ENCODE measurements at regions not wholly inside any gene's neighbourhood (a gene's known extent, or its start where the extent isn't known, plus 50 kb on each side); places are given as distances from the start of the nearest gene placed in this dataset.
A peak's percentile ranks its signal among the peaks of the same experiment; 100 is the strongest.

DNA sequence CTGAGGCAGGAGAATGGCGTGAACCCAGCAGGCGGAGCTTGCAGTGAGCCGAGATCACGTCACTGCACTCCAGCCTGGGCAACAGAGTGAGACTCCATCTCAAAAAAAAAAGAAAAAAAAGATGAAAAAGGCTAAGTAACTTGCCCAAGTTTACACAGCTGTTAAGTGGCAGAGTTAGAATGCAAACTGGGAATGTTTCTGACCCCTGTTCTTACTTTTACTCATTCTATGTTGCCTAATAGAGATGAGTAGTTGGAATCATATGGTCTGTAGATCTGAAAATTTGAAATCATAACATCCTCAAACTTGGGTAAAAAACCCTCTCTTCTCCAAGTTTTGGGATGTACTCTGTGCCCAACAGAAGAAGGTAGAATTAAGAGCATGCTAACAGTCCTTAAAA is 235.8 kb upstream of the RFC3 start:
- H3K27me3 Mint-ChIP-seq (ENCODE audit: low read depth), result no peaks in the 10 kb centered on the region
- peaks cover 0 to 4% of the 10 kb centered on the region in 2 donors for H3K36me3 Mint-ChIP-seq (ENCODE audit: insufficient read depth in 2 of 2)
- ATAC-seq (replicated peaks in 1 of 2) (no peak), DNase-seq (no peak)
- no peak overlapping the region for H3K27ac Mint-ChIP-seq
- no peak overlapping the region for H3K4me3 Mint-ChIP-seq
- no peaks in the 10 kb centered on the region for H3K4me1 Mint-ChIP-seq (ENCODE audit: low read depth)
- peaks cover 0 to 3% of the 10 kb centered on the region in 2 donors for H3K9me3 Mint-ChIP-seq

DNA sequence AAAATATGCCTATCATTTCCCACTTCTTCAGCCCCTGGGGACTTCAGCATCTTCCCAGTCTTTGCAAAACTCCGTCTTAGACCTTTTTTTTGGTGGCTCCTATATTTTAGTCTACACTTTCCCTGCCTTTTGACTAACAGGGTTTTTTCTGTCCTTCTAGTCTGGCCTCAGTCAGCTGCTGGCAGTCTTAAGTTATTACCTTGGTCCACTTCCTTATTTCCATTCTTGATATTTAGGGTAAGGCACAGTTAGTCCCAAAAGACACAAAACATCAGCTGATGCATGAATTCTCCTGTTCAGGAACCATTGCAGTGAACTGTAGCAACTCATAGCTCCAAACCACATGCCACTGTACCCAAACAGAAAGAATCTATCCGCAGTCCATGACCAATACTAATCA is 234.6 kb upstream of the RFC3 start:
- peaks cover 0 to 3% of the 10 kb centered on the region in 2 donors for H3K9me3 Mint-ChIP-seq
- H3K4me1 Mint-ChIP-seq (ENCODE audit: low read depth), result no peaks in the 10 kb centered on the region
- no peak overlapping the region for H3K4me3 Mint-ChIP-seq
- H3K36me3 Mint-ChIP-seq (ENCODE audit: insufficient read depth in 2 of 2), result peaks cover 0 to 4% of the 10 kb centered on the region in 2 donors
- H3K27me3 Mint-ChIP-seq (ENCODE audit: low read depth), result no peaks in the 10 kb centered on the region
- DNase-seq (no peak), ATAC-seq (replicated peaks in 1 of 2) (no peak)
- peak overlapping the region; percentile 17 for H3K27ac Mint-ChIP-seq

DNA sequence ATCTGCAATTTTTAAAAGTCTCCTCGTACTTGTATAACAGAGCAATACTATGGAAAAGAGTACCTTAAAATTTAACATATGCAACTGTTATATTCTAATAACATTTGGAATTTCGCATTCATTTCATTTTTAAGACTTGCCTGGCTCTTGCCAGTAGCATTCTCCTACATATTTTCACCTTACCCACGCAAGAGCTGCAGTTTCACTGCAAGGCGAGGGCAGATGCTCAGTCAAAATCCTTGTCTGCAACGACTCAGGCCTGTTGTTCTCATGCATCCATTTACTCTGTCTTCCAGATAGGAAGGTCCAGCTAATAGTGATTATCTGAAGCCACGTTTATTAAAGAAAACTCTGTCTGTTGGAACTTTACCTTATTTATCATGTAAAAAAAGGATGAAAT is 227.0 kb upstream of the RFC3 start:
- Mint-ChIP-seq H3K27ac (no peak overlapping the region), H3K9me3 (no peaks in the 10 kb centered on the region), H3K4me1 (ENCODE audit: low read depth) (no peaks in the 10 kb centered on the region), H3K36me3 (ENCODE audit: insufficient read depth in 2 of 2) (no peaks in the 10 kb centered on the region), H3K27me3 (ENCODE audit: low read depth) (no peaks in the 10 kb centered on the region), H3K4me3 (no peak overlapping the region)
- no peak for ATAC-seq (replicated peaks in 1 of 2)
- no peak for DNase-seq

DNA sequence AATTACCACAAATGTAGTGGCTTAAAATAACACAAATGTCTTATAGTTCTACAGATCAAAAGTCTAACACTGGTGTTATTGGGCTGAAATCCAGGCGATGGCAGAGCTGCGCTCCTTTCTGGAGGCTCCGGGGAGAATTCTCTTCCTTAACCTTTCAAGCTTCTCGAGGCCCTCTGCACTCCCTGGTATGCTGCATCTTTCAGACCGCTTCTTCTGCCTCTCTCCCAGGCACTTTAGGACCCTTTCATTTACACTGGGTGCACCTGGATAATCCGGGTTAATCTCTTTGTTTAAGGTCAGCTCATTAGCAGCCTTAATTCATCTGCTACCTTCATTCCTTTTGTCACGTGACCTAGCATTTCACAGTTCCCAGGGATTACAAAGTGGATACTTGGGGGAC is 211.3 kb upstream of the RFC3 start:
- Mint-ChIP-seq H3K27ac (no peak overlapping the region), H3K4me3 (no peak overlapping the region), H3K9me3 (peaks cover 2 to 8% of the 10 kb centered on the region in 2 donors), H3K36me3 (ENCODE audit: insufficient read depth in 2 of 2) (peaks cover 7 to 8% of the 10 kb centered on the region in 2 donors), H3K27me3 (ENCODE audit: low read depth) (peaks cover 6% of the 10 kb centered on the region), H3K4me1 (ENCODE audit: low read depth) (peaks cover 19% of the 10 kb centered on the region)
- ATAC-seq (replicated peaks in 1 of 2) (no peak), DNase-seq (no peak)

DNA sequence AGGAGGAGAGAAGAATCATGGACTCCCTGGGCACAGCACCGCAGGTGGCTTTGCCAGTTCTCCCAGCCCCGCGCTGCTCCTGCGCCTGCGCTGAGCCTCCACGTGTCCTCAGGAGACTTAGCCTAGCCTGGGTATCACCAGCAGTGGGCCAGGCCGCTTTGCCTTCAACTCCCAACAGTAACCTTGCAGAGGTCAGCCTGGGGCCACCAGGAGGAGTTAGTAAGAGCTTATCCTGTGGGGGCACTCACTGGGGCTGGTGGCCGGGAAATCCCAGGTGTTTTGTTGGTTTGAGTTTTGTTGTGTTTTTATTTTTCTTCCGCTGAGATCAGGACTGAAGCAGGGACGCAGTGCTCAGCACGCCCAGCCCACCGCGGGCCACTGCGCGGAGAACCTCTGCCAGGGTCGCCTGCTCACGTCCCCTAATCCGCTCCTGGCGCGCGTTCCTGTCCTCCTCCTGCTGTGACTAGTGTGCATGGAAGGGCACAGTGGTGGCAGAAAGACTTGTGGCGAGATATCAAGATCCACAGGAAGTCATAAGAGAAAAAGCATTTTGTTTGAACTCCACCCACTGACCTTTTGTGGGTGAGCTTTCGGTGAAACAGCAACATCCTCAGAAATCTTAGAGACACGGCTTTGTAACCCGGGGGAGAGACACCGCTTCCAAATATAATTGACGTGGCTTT is 207.4 kb upstream of the RFC3 start:
- peak overlapping the region; percentile 65 for H3K27ac Mint-ChIP-seq

DNA sequence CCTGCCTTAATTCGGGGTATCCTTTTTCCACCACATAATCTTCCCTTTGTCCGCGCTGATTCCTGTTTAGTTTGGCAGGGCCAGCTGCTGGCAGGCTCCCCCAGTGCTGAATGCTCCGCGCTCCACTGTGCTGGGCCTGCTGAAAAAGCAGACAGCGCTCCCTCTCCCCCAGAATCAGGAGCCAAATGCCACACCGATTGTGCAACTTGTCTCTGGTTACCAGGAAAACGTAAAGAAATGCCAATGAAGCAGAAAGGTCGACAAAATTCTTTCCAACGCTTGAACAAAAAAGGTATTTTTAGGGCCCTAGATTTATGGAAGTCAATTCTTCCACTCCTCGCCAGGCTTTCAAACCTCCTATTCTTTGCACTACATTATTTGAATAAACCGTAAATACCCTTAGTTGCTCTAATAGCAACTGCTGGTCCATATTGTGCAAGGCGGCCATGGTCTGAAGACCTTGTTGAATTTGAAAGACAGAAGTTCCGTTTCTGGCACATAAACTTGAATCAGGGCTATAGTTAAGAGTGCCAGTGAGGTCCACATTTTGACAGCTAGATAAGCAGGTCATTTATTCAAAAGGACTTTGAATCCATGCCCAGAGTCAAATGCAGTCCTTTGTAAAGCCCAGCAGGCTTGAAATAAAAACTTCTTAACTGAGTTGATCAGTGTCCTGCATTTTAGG is 206.7 kb upstream of the RFC3 start:
- DNase-seq (no peak), ATAC-seq (replicated peaks in 1 of 2) (peak in 1 of 2 donors; percentile 3)
- H3K4me1 Mint-ChIP-seq (ENCODE audit: low read depth), result peaks cover 46% of the 10 kb centered on the region
- H3K27me3 Mint-ChIP-seq (ENCODE audit: low read depth), result no peaks in the 10 kb centered on the region
- peak overlapping the region; percentile 65 for H3K27ac Mint-ChIP-seq
- H3K9me3 Mint-ChIP-seq, result peaks cover 0 to 1% of the 10 kb centered on the region in 2 donors
- H3K4me3 Mint-ChIP-seq, result peak overlapping the region; percentile 78 to 82
- no peaks in the 10 kb centered on the region for H3K36me3 Mint-ChIP-seq (ENCODE audit: insufficient read depth in 2 of 2)

More for the DNA sequence above, 207.4 kb upstream of the RFC3 start:
- peak; percentile 53 to 68 for ATAC-seq (replicated peaks in 1 of 2)
- no peaks in the 10 kb centered on the region for H3K27me3 Mint-ChIP-seq (ENCODE audit: low read depth)
- peaks cover 46% of the 10 kb centered on the region for H3K4me1 Mint-ChIP-seq (ENCODE audit: low read depth)
- peaks cover 0 to 1% of the 10 kb centered on the region in 2 donors for H3K9me3 Mint-ChIP-seq
- peak overlapping the region; percentile 78 to 82 for H3K4me3 Mint-ChIP-seq
- peaks cover 0 to 2% of the 10 kb centered on the region in 2 donors for H3K36me3 Mint-ChIP-seq (ENCODE audit: insufficient read depth in 2 of 2)
- DNase-seq, result peak; percentile 59 to 74

DNA sequence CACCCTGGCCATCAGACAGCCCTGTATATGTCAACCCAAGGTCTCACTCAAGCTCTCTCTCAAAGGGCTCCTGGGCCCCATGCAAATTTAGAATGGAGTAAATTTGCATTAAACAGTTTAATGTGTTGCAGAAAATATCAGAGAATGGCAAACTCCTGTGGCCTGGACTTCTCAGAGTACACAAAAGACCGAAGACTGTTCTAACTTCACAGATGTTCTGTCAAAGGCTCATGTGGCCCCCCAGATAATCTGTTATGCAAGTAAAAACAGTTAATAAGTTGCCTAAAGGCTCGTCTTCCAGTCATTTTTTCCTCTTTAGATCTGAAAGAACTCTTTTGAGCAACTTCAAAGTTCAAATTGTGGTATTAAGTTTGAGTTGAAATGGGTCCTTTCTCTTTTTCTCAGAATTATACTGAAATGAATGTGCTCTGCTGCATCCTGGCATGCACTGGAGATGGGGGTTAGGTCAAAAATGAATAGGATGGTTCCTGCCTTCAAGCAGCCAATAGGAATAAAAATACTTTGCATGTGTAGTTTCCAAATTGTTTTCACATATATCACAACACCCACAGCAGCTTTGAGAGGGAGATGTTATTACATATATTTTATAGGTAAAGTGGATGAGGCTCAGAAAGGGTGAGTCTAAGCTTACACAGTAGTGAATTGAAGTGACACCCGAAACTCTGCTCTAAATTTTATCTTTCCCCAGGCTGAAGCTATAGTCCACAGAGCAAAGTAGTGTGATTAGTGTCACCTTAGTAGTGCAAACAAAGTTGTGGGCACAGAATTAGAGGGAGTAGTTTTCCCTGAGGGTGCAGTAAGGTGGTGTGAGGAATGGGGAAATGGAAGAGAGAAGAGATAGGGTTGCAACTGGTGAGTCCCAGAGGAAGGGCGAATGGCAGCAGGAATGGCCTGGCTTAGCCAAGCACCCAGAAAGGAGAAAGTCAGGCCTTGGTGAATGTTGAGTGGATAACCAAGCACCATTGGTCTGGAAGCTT is 205.0 kb upstream of the RFC3 start:
- ATAC-seq (replicated peaks in 1 of 2), result peak; percentile 75 to 80
- peak; percentile 45 to 47 for DNase-seq
- H3K9me3 Mint-ChIP-seq, result peaks cover 0 to 1% of the 10 kb centered on the region in 2 donors
- H3K4me3 Mint-ChIP-seq, result peak overlapping the region; percentile 78 to 82
- no peaks in the 10 kb centered on the region for H3K36me3 Mint-ChIP-seq (ENCODE audit: insufficient read depth in 2 of 2)
- peak overlapping the region; percentile 52 for H3K27ac Mint-ChIP-seq
- peaks cover 46% of the 10 kb centered on the region for H3K4me1 Mint-ChIP-seq (ENCODE audit: low read depth)
- no peaks in the 10 kb centered on the region for H3K27me3 Mint-ChIP-seq (ENCODE audit: low read depth)

DNA sequence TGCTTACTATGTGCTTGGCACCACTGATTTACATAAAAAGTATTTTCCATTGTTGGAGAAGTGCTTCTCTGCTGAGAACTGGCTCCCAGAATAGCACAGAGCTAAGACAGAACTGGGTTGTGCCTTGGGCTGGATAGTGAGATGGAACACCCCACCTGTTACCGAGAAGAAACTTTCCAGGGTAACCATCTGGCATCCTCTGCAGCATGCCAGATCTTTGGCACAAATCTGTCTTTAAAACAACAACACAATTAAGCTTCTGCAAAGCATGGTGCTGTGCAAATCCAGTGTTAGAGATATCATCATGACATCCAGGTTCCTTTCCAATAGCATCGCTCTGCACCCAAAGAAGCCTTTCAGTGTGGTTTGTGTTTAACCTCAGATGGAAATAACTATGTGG is 202.5 kb upstream of the RFC3 start:
- H3K4me1 Mint-ChIP-seq (ENCODE audit: low read depth), result peaks cover 40% of the 10 kb centered on the region
- DNase-seq (no peak), ATAC-seq (replicated peaks in 1 of 2) (no peak)
- no peaks in the 10 kb centered on the region for H3K27me3 Mint-ChIP-seq (ENCODE audit: low read depth)
- H3K36me3 Mint-ChIP-seq (ENCODE audit: insufficient read depth in 2 of 2), result no peaks in the 10 kb centered on the region
- peaks cover 0 to 1% of the 10 kb centered on the region in 2 donors for H3K9me3 Mint-ChIP-seq
- no peak overlapping the region for H3K27ac Mint-ChIP-seq
- H3K4me3 Mint-ChIP-seq, result no peak overlapping the region

DNA sequence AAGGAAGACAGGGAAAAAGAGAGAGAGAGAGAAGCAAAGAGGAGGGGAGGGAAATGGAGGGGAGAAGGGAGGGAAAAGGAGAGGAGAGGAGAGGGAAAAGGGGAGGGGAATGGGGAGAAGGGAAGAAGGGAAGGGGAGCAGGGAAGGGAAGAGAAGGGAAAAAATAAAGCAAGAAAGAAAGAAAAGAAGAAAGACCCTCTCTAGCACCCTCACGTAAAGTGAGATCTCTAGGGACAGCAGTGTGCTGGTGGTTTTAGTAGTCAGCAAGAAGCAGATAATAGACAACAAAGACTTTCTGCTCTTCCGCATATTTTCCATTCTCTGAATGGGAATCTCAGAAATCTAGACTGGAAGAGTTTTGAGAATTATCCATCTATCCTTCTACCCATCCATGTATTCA is 201.8 kb upstream of the RFC3 start:
- no peak for DNase-seq
- ATAC-seq (replicated peaks in 1 of 2), result no peak
- no peaks in the 10 kb centered on the region for H3K36me3 Mint-ChIP-seq (ENCODE audit: insufficient read depth in 2 of 2)
- no peak overlapping the region for H3K4me3 Mint-ChIP-seq
- peaks cover 33% of the 10 kb centered on the region for H3K4me1 Mint-ChIP-seq (ENCODE audit: low read depth)
- no peaks in the 10 kb centered on the region for H3K27me3 Mint-ChIP-seq (ENCODE audit: low read depth)
- H3K27ac Mint-ChIP-seq, result no peak overlapping the region
- H3K9me3 Mint-ChIP-seq, result peaks cover 0 to 1% of the 10 kb centered on the region in 2 donors

DNA sequence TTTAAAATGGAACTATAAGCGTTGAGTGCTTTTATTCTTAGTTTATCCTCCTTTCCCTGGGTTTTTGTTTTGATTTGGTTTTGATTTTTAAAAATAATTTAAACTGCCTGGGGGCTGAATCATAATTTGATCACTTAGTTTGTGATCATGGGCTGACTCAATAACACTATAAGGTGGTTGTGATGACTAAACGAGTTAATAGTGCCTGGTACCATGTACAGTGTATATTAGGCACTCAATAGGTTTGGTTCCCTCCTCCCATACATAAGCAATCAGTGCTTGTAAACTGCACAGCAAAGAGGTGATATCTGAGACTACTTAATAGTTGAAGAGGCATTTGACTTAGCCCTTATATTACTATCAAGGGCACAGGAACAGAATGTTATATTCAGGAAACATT is 200.9 kb upstream of the RFC3 start:
- H3K27me3 Mint-ChIP-seq (ENCODE audit: low read depth), result no peaks in the 10 kb centered on the region
- peaks cover 23% of the 10 kb centered on the region for H3K4me1 Mint-ChIP-seq (ENCODE audit: low read depth)
- no peak overlapping the region for H3K4me3 Mint-ChIP-seq
- no peaks in the 10 kb centered on the region for H3K36me3 Mint-ChIP-seq (ENCODE audit: insufficient read depth in 2 of 2)
- H3K9me3 Mint-ChIP-seq, result peaks cover 0 to 1% of the 10 kb centered on the region in 2 donors
- no peak overlapping the region for H3K27ac Mint-ChIP-seq
- no peak for ATAC-seq (replicated peaks in 1 of 2)
- DNase-seq, result no peak

DNA sequence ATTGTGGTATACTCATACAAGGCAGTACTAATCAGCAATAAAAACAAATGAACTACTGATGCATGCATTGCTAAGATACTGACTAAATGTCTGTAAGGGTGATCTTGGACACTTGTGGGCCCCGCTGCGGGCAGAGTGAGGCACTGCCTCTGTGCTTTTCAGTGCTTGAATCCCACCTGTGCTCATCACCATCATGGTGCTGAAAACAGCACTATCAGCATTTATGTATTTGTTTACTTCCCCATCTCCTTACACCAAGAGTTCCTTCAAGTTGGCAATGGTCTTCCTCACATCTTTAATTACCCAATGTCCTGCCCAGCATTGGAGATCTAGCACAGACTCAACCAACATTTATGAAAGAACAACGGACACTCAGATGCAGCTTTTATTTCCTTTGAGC is 193.7 kb upstream of the RFC3 start:
- H3K27me3 Mint-ChIP-seq (ENCODE audit: low read depth), result no peaks in the 10 kb centered on the region
- H3K4me3 Mint-ChIP-seq, result no peak overlapping the region
- peaks cover 22% of the 10 kb centered on the region for H3K4me1 Mint-ChIP-seq (ENCODE audit: low read depth)
- ATAC-seq (replicated peaks in 1 of 2) (no peak), DNase-seq (no peak)
- H3K27ac Mint-ChIP-seq, result no peak overlapping the region
- H3K36me3 Mint-ChIP-seq (ENCODE audit: insufficient read depth in 2 of 2), result no peaks in the 10 kb centered on the region
- H3K9me3 Mint-ChIP-seq, result no peaks in the 10 kb centered on the region

DNA sequence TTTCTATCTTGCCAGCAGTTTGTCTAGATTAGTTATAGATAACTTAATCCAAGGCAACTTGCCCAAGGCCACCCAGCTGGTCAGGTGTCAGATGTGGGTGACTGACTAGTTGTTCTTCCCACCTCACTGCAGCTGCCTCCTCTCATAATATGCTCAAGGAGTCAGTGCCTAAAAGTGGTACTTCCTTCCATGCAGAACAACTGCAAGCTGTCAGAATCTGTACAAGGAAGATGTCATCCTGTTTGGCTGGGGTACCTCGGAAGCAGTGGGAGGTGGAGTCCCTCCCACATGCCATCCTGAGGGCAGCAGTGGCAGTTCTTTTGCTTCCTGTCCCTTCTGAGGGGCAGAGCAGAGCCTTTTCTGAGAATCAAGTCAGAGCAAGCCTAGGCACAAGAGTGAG is 193.2 kb upstream of the RFC3 start:
- H3K36me3 Mint-ChIP-seq (ENCODE audit: insufficient read depth in 2 of 2), result no peaks in the 10 kb centered on the region
- no peak for DNase-seq
- H3K4me1 Mint-ChIP-seq (ENCODE audit: low read depth), result peaks cover 23% of the 10 kb centered on the region
- no peaks in the 10 kb centered on the region for H3K27me3 Mint-ChIP-seq (ENCODE audit: low read depth)
- peak; percentile 37 to 70 for ATAC-seq (replicated peaks in 1 of 2)
- H3K4me3 Mint-ChIP-seq, result no peak overlapping the region
- H3K27ac Mint-ChIP-seq, result no peak overlapping the region
- no peaks in the 10 kb centered on the region for H3K9me3 Mint-ChIP-seq

DNA sequence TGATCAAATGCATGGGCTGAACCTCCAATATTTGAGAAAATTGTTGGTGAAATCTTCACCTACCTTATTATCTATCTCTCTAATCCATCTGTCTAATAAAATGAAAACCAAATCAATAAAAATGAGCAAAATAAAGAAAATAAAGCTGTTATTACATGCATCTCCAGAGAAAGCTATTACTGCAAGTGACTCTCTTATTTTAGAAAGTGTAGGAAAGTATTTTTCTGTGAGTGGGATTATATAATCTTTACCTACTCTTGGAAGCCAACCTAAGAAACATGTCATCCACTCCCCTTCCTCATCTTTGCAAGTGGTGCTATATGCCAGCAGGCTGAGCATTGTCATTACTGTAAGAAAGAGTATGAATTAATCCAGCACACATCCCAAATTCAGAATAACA is 191.5 kb upstream of the RFC3 start:
- Mint-ChIP-seq H3K4me1 (ENCODE audit: low read depth) (peaks cover 23% of the 10 kb centered on the region), H3K27ac (no peak overlapping the region), H3K9me3 (no peaks in the 10 kb centered on the region), H3K36me3 (ENCODE audit: insufficient read depth in 2 of 2) (no peaks in the 10 kb centered on the region), H3K27me3 (ENCODE audit: low read depth) (peaks cover 14% of the 10 kb centered on the region), H3K4me3 (no peak overlapping the region)
- DNase-seq (no peak), ATAC-seq (replicated peaks in 1 of 2) (no peak)
